ENCODE measurements at regions not wholly inside any gene's neighbourhood (a gene's known extent, or its start where the extent isn't known, plus 50 kb on each side); places are given as distances from the start of the nearest gene placed in this dataset.

GRCh38 chr3:171982828-171983227, 56.5 kb upstream of the FNDC3B start:
- TF ChIP-seq CTCF (IDR thresholded peaks at IDR 0.05) (no peak), POLR2A (IDR thresholded peaks at IDR 0.05) (no peak)
